ENCODE measurements at regions not wholly inside any gene's neighbourhood (a gene's known extent, or its start where the extent isn't known, plus 50 kb on each side); places are given as distances from the start of the nearest gene placed in this dataset.

- H3K9me3 Mint-ChIP-seq, result peaks cover 7 to 15% of the 10 kb centered on the region in 2 donors
Measured at GRCh38 chr18:41524674-41525470, 430.2 kb upstream of the PIK3C3 start.

GRCh38 chr18:41517142-41517541 is 437.9 kb upstream of the PIK3C3 start:
- ATAC-seq (no peak), DNase-seq (ENCODE audit: low spot score in 2 of 2) (no peak)
- H3K27ac Mint-ChIP-seq, result no peak overlapping the region
- no peaks in the 10 kb centered on the region for H3K36me3 Mint-ChIP-seq
- H3K9me3 Mint-ChIP-seq, result peaks cover 7 to 10% of the 10 kb centered on the region in 2 donors

More at GRCh38 chr18:41524674-41525470, 430.2 kb upstream of the PIK3C3 start:
- DNase-seq (ENCODE audit: low spot score in 2 of 2), result no peak
- ATAC-seq, result no peak
- Mint-ChIP-seq H3K27ac (no peak overlapping the region), H3K36me3 (no peaks in the 10 kb centered on the region)

- Mint-ChIP-seq H3K27ac (no peak overlapping the region), H3K36me3 (no peaks in the 10 kb centered on the region), H3K9me3 (peaks cover 4% of the 10 kb centered on the region in 2 donors)
- DNase-seq (ENCODE audit: low spot score in 2 of 2), result no peak
- no peak for ATAC-seq
Measured at GRCh38 chr18:41513438-41513837, 441.6 kb upstream of the PIK3C3 start.

GRCh38 chr18:41504316-41504715 is 450.7 kb upstream of the PIK3C3 start:
- no peaks in the 10 kb centered on the region for H3K36me3 Mint-ChIP-seq
- ATAC-seq (no peak), DNase-seq (ENCODE audit: low spot score in 2 of 2) (no peak)
- H3K9me3 Mint-ChIP-seq, result peaks cover 11 to 24% of the 10 kb centered on the region in 2 donors
- no peak overlapping the region for H3K27ac Mint-ChIP-seq

GRCh38 chr18:41501848-41502247 is 453.2 kb upstream of the PIK3C3 start:
- Mint-ChIP-seq H3K9me3 (peaks cover 18 to 19% of the 10 kb centered on the region in 2 donors), H3K36me3 (no peaks in the 10 kb centered on the region), H3K27ac (no peak overlapping the region)
- no peak for DNase-seq (ENCODE audit: low spot score in 2 of 2)
- no peak for ATAC-seq

GRCh38 chr18:41499345-41499744 is 455.7 kb upstream of the PIK3C3 start:
- DNase-seq (ENCODE audit: low spot score in 2 of 2), result no peak
- H3K27ac Mint-ChIP-seq, result no peak overlapping the region
- peaks cover 14 to 19% of the 10 kb centered on the region in 2 donors for H3K9me3 Mint-ChIP-seq
- H3K36me3 Mint-ChIP-seq, result no peaks in the 10 kb centered on the region
- no peak for ATAC-seq

GRCh38 chr18:41490861-41491260 is 464.2 kb upstream of the PIK3C3 start:
- no peak for DNase-seq (ENCODE audit: low spot score in 2 of 2)
- no peak overlapping the region for H3K27ac Mint-ChIP-seq
- no peaks in the 10 kb centered on the region for H3K36me3 Mint-ChIP-seq
- ATAC-seq, result no peak
- peaks cover 19 to 31% of the 10 kb centered on the region in 2 donors for H3K9me3 Mint-ChIP-seq

GRCh38 chr18:41486575-41486974 is 468.5 kb upstream of the PIK3C3 start:
- no peak for DNase-seq (ENCODE audit: low spot score in 2 of 2)
- peak overlapping the region in 1 of 2 donors; percentile 47 for H3K27ac Mint-ChIP-seq
- no peaks in the 10 kb centered on the region for H3K36me3 Mint-ChIP-seq
- peaks cover 16 to 29% of the 10 kb centered on the region in 2 donors for H3K9me3 Mint-ChIP-seq
- no peak for ATAC-seq

- Mint-ChIP-seq H3K27ac (no peak overlapping the region), H3K36me3 (no peaks in the 10 kb centered on the region), H3K9me3 (peaks cover 17 to 23% of the 10 kb centered on the region in 2 donors)
- no peak for DNase-seq (ENCODE audit: low spot score in 2 of 2)
- ATAC-seq, result no peak
Measured at GRCh38 chr18:41484069-41484468, 471.0 kb upstream of the PIK3C3 start.

- no peak for DNase-seq (ENCODE audit: low spot score in 2 of 2)
- Mint-ChIP-seq H3K36me3 (no peaks in the 10 kb centered on the region), H3K9me3 (peaks cover 25 to 27% of the 10 kb centered on the region in 2 donors), H3K27ac (no peak overlapping the region)
- ATAC-seq, result no peak
Measured at GRCh38 chr18:41482501-41482900, 472.5 kb upstream of the PIK3C3 start.

- no peaks in the 10 kb centered on the region for H3K36me3 Mint-ChIP-seq
Measured at GRCh38 chr18:41466436-41467160, 488.4 kb upstream of the PIK3C3 start.

GRCh38 chr18:41465386-41465785 is 489.6 kb upstream of the PIK3C3 start:
- no peak overlapping the region for H3K27ac Mint-ChIP-seq
- DNase-seq (ENCODE audit: low spot score in 2 of 2) (no peak), ATAC-seq (no peak)
- no peaks in the 10 kb centered on the region for H3K36me3 Mint-ChIP-seq
- H3K9me3 Mint-ChIP-seq, result peaks cover 19 to 30% of the 10 kb centered on the region in 2 donors

More at GRCh38 chr18:41466436-41467160, 488.4 kb upstream of the PIK3C3 start:
- no peak overlapping the region for H3K27ac Mint-ChIP-seq
- H3K9me3 Mint-ChIP-seq, result peaks cover 19 to 26% of the 10 kb centered on the region in 2 donors
- DNase-seq (ENCODE audit: low spot score in 2 of 2) (no peak), ATAC-seq (no peak)

- H3K27ac Mint-ChIP-seq, result no peak overlapping the region
- H3K9me3 Mint-ChIP-seq, result peaks cover 17 to 26% of the 10 kb centered on the region in 2 donors
- DNase-seq (ENCODE audit: low spot score in 2 of 2), result no peak
- no peaks in the 10 kb centered on the region for H3K36me3 Mint-ChIP-seq
- no peak for ATAC-seq
Measured at GRCh38 chr18:41464278-41464677, 490.8 kb upstream of the PIK3C3 start.

- H3K9me3 Mint-ChIP-seq, result peaks cover 14 to 26% of the 10 kb centered on the region in 2 donors
- H3K36me3 Mint-ChIP-seq, result no peaks in the 10 kb centered on the region
- ATAC-seq (no peak), DNase-seq (ENCODE audit: low spot score in 2 of 2) (no peak)
- no peak overlapping the region for H3K27ac Mint-ChIP-seq
Measured at GRCh38 chr18:41462946-41463345, 492.1 kb upstream of the PIK3C3 start.

- Mint-ChIP-seq H3K9me3 (peaks cover 9 to 15% of the 10 kb centered on the region in 2 donors), H3K36me3 (no peaks in the 10 kb centered on the region), H3K27ac (no peak overlapping the region)
- no peak for ATAC-seq
- DNase-seq (ENCODE audit: low spot score in 2 of 2), result no peak
Measured at GRCh38 chr18:41461114-41461513, 493.9 kb upstream of the PIK3C3 start.

- Mint-ChIP-seq H3K36me3 (no peaks in the 10 kb centered on the region), H3K9me3 (peaks cover 11% of the 10 kb centered on the region in 2 donors), H3K27ac (no peak overlapping the region)
- DNase-seq (ENCODE audit: low spot score in 2 of 2) (no peak), ATAC-seq (no peak)
Measured at GRCh38 chr18:41459656-41460055, 495.4 kb upstream of the PIK3C3 start.

GRCh38 chr18:41458376-41458775 is 496.7 kb upstream of the PIK3C3 start:
- H3K9me3 Mint-ChIP-seq, result peaks cover 7 to 11% of the 10 kb centered on the region in 2 donors
- H3K27ac Mint-ChIP-seq, result no peak overlapping the region
- H3K36me3 Mint-ChIP-seq, result no peaks in the 10 kb centered on the region
- no peak for DNase-seq (ENCODE audit: low spot score in 2 of 2)
- ATAC-seq, result no peak

All from activated naive CD4-positive, alpha-beta T cell treated with anti-CD3 and anti-CD28 coated beads, Interleukin-2, amount 50 U/mL, for 72 hours (primary cell).